Testis (tissue), 2 donors: ENCODE measurements at regions not wholly inside any gene's neighbourhood (a gene's known extent, or its start where the extent isn't known, plus 50 kb on each side); places are given as distances from the start of the nearest gene placed in this dataset.

ENCODE experiments used
- CTCF ChIP-seq, 3 experiments: fragments of 450-650 bp in 2 of 3; fragments of 200-600 bp in 1 of 3; sonication (generic) in 1 of 3; IDR thresholded peaks; one replicate each; pipeline ENCODE4 v1.5.1; 2016 to 2019; ENCODE audit warnings: antibody characterized with exemption in 3 of 3, mild to moderate bottlenecking in 2 of 3, moderate library complexity in 1 of 3
- POLR2A ChIP-seq: fragments of 450-650 bp; IDR thresholded peaks from one replicate; pipeline ENCODE4 v1.6.1; 2017; ENCODE audit warnings: antibody characterized with exemption, mild to moderate bottlenecking, moderate library complexity

DNA sequence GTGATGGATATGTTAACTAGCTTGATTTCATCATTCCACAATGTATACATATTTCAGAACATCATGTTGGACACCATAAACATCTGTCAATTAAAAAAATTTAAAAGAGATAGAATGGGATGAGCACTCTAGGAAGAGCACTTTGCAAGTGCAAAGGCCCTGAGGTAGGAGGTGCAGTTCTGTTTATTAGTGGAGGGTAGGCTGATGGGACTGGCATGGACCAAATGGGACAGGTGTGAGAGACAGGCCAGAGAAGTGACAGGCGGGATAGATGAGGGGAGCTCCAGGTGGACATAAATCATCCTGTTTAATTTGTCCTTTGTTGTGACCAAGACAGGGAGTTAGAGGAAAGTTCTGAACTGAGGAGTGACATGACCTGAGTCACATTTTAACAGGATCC lies 477.9 kb downstream of the TSN start:
- no peak for TF ChIP-seq POLR2A
- no peak for TF ChIP-seq CTCF (IDR thresholded peaks at IDR 0.05)
